ENCODE measurements at regions not wholly inside any gene's neighbourhood (a gene's known extent, or its start where the extent isn't known, plus 50 kb on each side); places are given as distances from the start of the nearest gene placed in this dataset.

DNA sequence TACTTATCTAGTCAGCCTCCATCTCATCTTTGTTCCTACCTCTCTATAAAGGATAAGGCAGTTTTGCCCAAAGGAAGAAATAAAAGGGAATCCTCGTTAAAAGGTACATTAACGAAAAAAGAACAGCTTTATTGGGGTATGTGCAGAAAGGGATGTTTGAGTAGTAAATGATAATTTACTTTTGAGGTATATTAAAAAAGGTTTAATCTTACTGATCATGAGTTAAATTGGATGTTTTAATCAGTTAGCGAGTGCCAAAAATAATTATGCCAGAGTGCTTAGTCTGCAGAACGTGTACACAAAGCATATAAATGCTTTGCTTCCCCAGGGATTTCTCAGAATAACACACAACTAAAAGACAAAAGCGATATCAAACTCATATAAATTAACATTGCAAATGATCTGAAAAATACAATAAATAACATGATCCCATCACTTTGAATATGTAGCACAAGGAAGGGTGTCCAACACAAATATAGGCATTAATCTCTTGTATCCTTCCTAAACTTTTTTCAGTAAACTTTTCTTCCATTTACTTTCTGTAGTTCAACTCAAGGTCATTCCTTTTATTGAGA is 865.0 kb downstream of the NR2F1-AS1 start:
- no peaks in the 10 kb centered on the region for H3K9me3 ChIP-seq (ENCODE audit: low read length)
- no peaks in the 10 kb centered on the region for H3K4me1 ChIP-seq (ENCODE audit: insufficient read depth, low read length, severe bottlenecking)
- H3K9ac ChIP-seq (ENCODE audit: low read length): no peak overlapping the region
- no peaks in the 10 kb centered on the region for H3K79me2 ChIP-seq (ENCODE audit: insufficient read depth, low read length)
- H3K4me3 ChIP-seq (ENCODE audit: low read depth, low read length, poor library complexity, severe bottlenecking): no peak overlapping the region
- H3K27ac ChIP-seq (ENCODE audit: low read depth, low read length, poor library complexity, severe bottlenecking): no peak overlapping the region
- TF ChIP-seq, protein P1, sequence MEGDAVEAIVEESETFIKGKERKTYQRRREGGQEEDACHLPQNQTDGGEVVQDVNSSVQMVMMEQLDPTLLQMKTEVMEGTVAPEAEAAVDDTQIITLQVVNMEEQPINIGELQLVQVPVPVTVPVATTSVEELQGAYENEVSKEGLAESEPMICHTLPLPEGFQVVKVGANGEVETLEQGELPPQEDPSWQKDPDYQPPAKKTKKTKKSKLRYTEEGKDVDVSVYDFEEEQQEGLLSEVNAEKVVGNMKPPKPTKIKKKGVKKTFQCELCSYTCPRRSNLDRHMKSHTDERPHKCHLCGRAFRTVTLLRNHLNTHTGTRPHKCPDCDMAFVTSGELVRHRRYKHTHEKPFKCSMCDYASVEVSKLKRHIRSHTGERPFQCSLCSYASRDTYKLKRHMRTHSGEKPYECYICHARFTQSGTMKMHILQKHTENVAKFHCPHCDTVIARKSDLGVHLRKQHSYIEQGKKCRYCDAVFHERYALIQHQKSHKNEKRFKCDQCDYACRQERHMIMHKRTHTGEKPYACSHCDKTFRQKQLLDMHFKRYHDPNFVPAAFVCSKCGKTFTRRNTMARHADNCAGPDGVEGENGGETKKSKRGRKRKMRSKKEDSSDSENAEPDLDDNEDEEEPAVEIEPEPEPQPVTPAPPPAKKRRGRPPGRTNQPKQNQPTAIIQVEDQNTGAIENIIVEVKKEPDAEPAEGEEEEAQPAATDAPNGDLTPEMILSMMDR (IDR thresholded peaks at IDR 0.05; ENCODE audit: low read length): no peak
- TF ChIP-seq EZH2 (IDR thresholded peaks at IDR 0.05; ENCODE audit: borderline replicate concordance, low read length): no peak
- H3K36me3 ChIP-seq (ENCODE audit: insufficient read depth, low read length): no peaks in the 10 kb centered on the region
- H2AFZ ChIP-seq (ENCODE audit: low read length): no peak overlapping the region
- no peaks in the 10 kb centered on the region for H3K27me3 ChIP-seq (ENCODE audit: insufficient read depth, low read length)
- H3K9me2 ChIP-seq (ENCODE audit: low read depth, low read length): no peaks in the 10 kb centered on the region
- H3F3A ChIP-seq (ENCODE audit: insufficient read depth, low read length): no peaks in the 10 kb centered on the region
- H4K20me1 ChIP-seq (ENCODE audit: insufficient read depth, low read length): no peaks in the 10 kb centered on the region
- no peak overlapping the region for H3K4me2 ChIP-seq (ENCODE audit: low read length)

GRCh38 chr5:92713826-92714225 is 867.2 kb downstream of the NR2F1-AS1 start:
- H3F3A ChIP-seq (ENCODE audit: insufficient read depth, low read length): no peaks in the 10 kb centered on the region
- no peaks in the 10 kb centered on the region for H3K9me2 ChIP-seq (ENCODE audit: low read depth, low read length)
- H3K79me2 ChIP-seq (ENCODE audit: insufficient read depth, low read length): no peaks in the 10 kb centered on the region
- H2AFZ ChIP-seq (ENCODE audit: low read length): no peak overlapping the region
- no peaks in the 10 kb centered on the region for H3K9me3 ChIP-seq (ENCODE audit: low read length)
- TF ChIP-seq, protein P1 (IDR thresholded peaks at IDR 0.05; ENCODE audit: low read length): no peak
- TF ChIP-seq EZH2 (IDR thresholded peaks at IDR 0.05; ENCODE audit: borderline replicate concordance, low read length): no peak
- H3K36me3 ChIP-seq (ENCODE audit: insufficient read depth, low read length): no peaks in the 10 kb centered on the region
- no peak overlapping the region for H3K27ac ChIP-seq (ENCODE audit: low read depth, low read length, poor library complexity, severe bottlenecking)
- H3K4me2 ChIP-seq (ENCODE audit: low read length): no peak overlapping the region
- H3K27me3 ChIP-seq (ENCODE audit: insufficient read depth, low read length): no peaks in the 10 kb centered on the region
- no peak overlapping the region for H3K9ac ChIP-seq (ENCODE audit: low read length)
- no peaks in the 10 kb centered on the region for H4K20me1 ChIP-seq (ENCODE audit: insufficient read depth, low read length)
- H3K4me3 ChIP-seq (ENCODE audit: low read depth, low read length, poor library complexity, severe bottlenecking): no peak overlapping the region
- H3K4me1 ChIP-seq (ENCODE audit: insufficient read depth, low read length, severe bottlenecking): no peaks in the 10 kb centered on the region

DNA sequence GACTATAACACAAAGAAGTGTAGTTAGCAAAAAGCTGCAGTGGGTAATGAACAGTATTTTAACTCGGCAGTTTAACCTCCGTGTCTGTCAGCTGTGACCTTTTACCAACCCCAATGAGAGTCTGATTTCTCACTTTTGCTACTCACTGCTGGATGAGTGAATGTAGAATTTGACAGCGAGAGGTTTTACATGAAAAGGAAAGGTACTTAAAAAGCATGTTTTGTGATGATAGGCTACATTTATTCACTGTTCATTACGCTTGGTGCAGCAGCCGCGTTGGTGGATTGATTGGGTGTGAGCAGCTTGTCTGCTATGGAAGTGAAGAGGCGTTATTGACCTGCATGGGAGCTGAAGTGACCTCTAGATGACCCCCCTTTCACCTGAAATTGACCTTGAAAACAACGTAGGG is 867.7 kb downstream of the NR2F1-AS1 start:
- H2AFZ ChIP-seq (ENCODE audit: low read length): no peak overlapping the region
- no peak overlapping the region for H3K4me3 ChIP-seq (ENCODE audit: low read depth, low read length, poor library complexity, severe bottlenecking)
- no peaks in the 10 kb centered on the region for H3K9me2 ChIP-seq (ENCODE audit: low read depth, low read length)
- H3K79me2 ChIP-seq (ENCODE audit: insufficient read depth, low read length): no peaks in the 10 kb centered on the region
- H3K27me3 ChIP-seq (ENCODE audit: insufficient read depth, low read length): no peaks in the 10 kb centered on the region
- H4K20me1 ChIP-seq (ENCODE audit: insufficient read depth, low read length): no peaks in the 10 kb centered on the region
- H3K4me1 ChIP-seq (ENCODE audit: insufficient read depth, low read length, severe bottlenecking): no peaks in the 10 kb centered on the region
- no peaks in the 10 kb centered on the region for H3F3A ChIP-seq (ENCODE audit: insufficient read depth, low read length)
- no peaks in the 10 kb centered on the region for H3K36me3 ChIP-seq (ENCODE audit: insufficient read depth, low read length)
- H3K4me2 ChIP-seq (ENCODE audit: low read length): no peak overlapping the region
- H3K9ac ChIP-seq (ENCODE audit: low read length): no peak overlapping the region
- no peaks in the 10 kb centered on the region for H3K9me3 ChIP-seq (ENCODE audit: low read length)
- TF ChIP-seq EZH2 (IDR thresholded peaks at IDR 0.05; ENCODE audit: borderline replicate concordance, low read length): no peak
- TF ChIP-seq, protein P1 (IDR thresholded peaks at IDR 0.05; ENCODE audit: low read length): no peak
- no peak overlapping the region for H3K27ac ChIP-seq (ENCODE audit: low read depth, low read length, poor library complexity, severe bottlenecking)

All from OCI-LY1 (cell line).